SK-N-SH (cell line): ENCODE measurements at regions not wholly inside any gene's neighbourhood (a gene's known extent, or its start where the extent isn't known, plus 50 kb on each side); places are given as distances from the start of the nearest gene placed in this dataset.

Source experiments
- CTCF ChIA-PET: fragments of 300-600, 350-600 bp; formaldehyde crosslinking; extraction: SDS; loops from one replicate; lab custom pipeline; 2021; lab: Yijun Ruan, JAX
- POLR2A ChIA-PET: fragments of 350-600 bp; sonication (Branson Sonifier 250); formaldehyde crosslinking; extraction: SDS; loops from one replicate; lab custom pipeline; 2020; ENCODE audit warnings: antibody characterized with exemption, inconsistent platforms; lab: Yijun Ruan, JAX
- DNase-seq: peaks from one replicate; pipeline ENCODE4 v3.0.0; 2012
- H2AFZ ChIP-seq: fragments of 200-600 bp; sonication (generic); 2 replicates; pipeline ENCODE4 v1.8.1; 2016; ENCODE audit warnings: antibody characterized with exemption, mild to moderate bottlenecking, low read depth
- H3F3A ChIP-seq: fragments of 200-600 bp; sonication (generic); replicated peaks from 2 replicates; pipeline ENCODE3; 2016; ENCODE audit warnings: antibody characterized with exemption, mild to moderate bottlenecking; ENCODE audit not compliant: insufficient read depth
- H3K27ac ChIP-seq, 2 experiments: fragments of 200-500 bp in 1 of 2; fragments of 200-600 bp in 1 of 2; sonication (Bioruptor generic) in 1 of 2; sonication (generic), shearing (Covaris generic) in 1 of 2; 2 replicates each; pipeline versions ENCODE4 v1.5.1 to v1.6.1; 2014 to 2016; ENCODE audit warnings: low read depth in 2 of 2, inconsistent platforms in 1 of 2, low read length in 1 of 2, mild to moderate bottlenecking in 1 of 2, mixed read lengths in 1 of 2
- H3K27me3 ChIP-seq: fragments of 200-600 bp; sonication (generic), shearing (Covaris generic); 2 replicates; pipeline ENCODE4 v1.6.1; 2016; ENCODE audit warnings: mixed run types; ENCODE audit not compliant: insufficient read depth
- H3K36me3 ChIP-seq, 2 experiments: fragments of 200-500 bp in 1 of 2; fragments of 200-600 bp in 1 of 2; sonication (Bioruptor generic) in 1 of 2; sonication (generic) in 1 of 2; replicated peaks in 1 of 2; 2 replicates each; pipeline versions ENCODE3 to v1.5.1; 2014 to 2016; ENCODE audit warnings: low read length in 1 of 2, mild to moderate bottlenecking in 1 of 2; ENCODE audit not compliant: insufficient read depth in 2 of 2, control insufficient read depth in 1 of 2
- H3K4me1 ChIP-seq, 2 experiments: fragments of 200-500 bp in 1 of 2; fragments of 200-600 bp in 1 of 2; sonication (Bioruptor generic) in 1 of 2; sonication (generic), shearing (Covaris generic) in 1 of 2; 2 replicates each; pipeline versions ENCODE4 v1.5.1 to v1.6.1; 2014 to 2016; ENCODE audit warnings: low read depth in 1 of 2, low read length in 1 of 2, mixed run types in 1 of 2; ENCODE audit not compliant: insufficient read depth in 2 of 2, control insufficient read depth in 1 of 2
- H3K4me2 ChIP-seq: fragments of 200-600 bp; sonication (generic), shearing (Covaris generic); 2 replicates; pipeline ENCODE4 v1.6.1; 2017; ENCODE audit warnings: mixed run types
- H3K4me3 ChIP-seq, 2 experiments: fragments of 200-500 bp in 1 of 2; fragments of 200-600 bp in 1 of 2; sonication (Bioruptor generic) in 1 of 2; sonication (generic), shearing (Covaris generic) in 1 of 2; 2 replicates each; pipeline versions ENCODE4 v1.5.1 to v1.8.1; 2014 to 2016; ENCODE audit warnings: low read depth in 2 of 2, inconsistent platforms in 1 of 2, low read length in 1 of 2, mild to moderate bottlenecking in 1 of 2, mixed read lengths in 1 of 2, moderate library complexity in 1 of 2
- H3K79me2 ChIP-seq: fragments of 200-600 bp; sonication (generic); 2 replicates; pipeline ENCODE4 v1.8.1; 2017; ENCODE audit warnings: mild to moderate bottlenecking; ENCODE audit not compliant: insufficient read depth
- H3K9ac ChIP-seq: fragments of 200-600 bp; sonication (generic); 2 replicates; pipeline ENCODE4 v1.6.1; 2017; ENCODE audit warnings: mixed run types
- H3K9me2 ChIP-seq: fragments of 200-600 bp; sonication (generic); 2 replicates; pipeline ENCODE4 v1.6.1; 2017; ENCODE audit warnings: mixed run types
- H3K9me3 ChIP-seq: fragments of 200-600 bp; sonication (generic); 2 replicates; pipeline ENCODE4 v1.6.1; 2017; ENCODE audit warnings: mixed run types, mild to moderate bottlenecking, moderate library complexity
- H4K20me1 ChIP-seq: fragments of 200-600 bp; sonication (generic); 2 replicates; pipeline ENCODE4 v1.6.1; 2017; ENCODE audit warnings: mild to moderate bottlenecking, mixed run types; ENCODE audit not compliant: insufficient read depth
- ELF1 ChIP-seq: IDR thresholded peaks from 2 replicates; pipeline ENCODE4 v1.4.0; 2012
- FOSL2 ChIP-seq: IDR thresholded peaks from 2 replicates; pipeline ENCODE4 v1.4.0; 2012; ENCODE audit warnings: low read depth, mild to moderate bottlenecking, moderate library complexity, borderline replicate concordance
- FOXJ3 ChIP-seq: sonication (generic); formaldehyde crosslinking; IDR thresholded peaks from 2 replicates; pipeline ENCODE4 v1.5.1; 2020; ENCODE audit warnings: mild to moderate bottlenecking, missing genetic modification reagents
- GATA2 ChIP-seq: sonication (generic); formaldehyde crosslinking; IDR thresholded peaks from 2 replicates; pipeline ENCODE4 v1.5.0; 2020; ENCODE audit warnings: mild to moderate bottlenecking, missing genetic modification reagents
- IRF3 ChIP-seq: fragments of 150-350 bp; IDR thresholded peaks from 2 replicates; pipeline ENCODE4 v1.6.1; 2016; ENCODE audit warnings: mild to moderate bottlenecking, low read depth, low read length
- MEF2A ChIP-seq: IDR thresholded peaks from 2 replicates; pipeline ENCODE4 v1.4.0; 2012; ENCODE audit warnings: low read depth, borderline replicate concordance
- POLR2AphosphoS5 ChIP-seq: IDR thresholded peaks from 2 replicates; pipeline ENCODE4 v1.6.1; 2012; ENCODE audit warnings: low read depth, low read length
- RAD21 ChIP-seq: IDR thresholded peaks from 2 replicates; pipeline ENCODE4 v1.6.1; 2012; ENCODE audit warnings: mild to moderate bottlenecking, low read length
- RCOR1 ChIP-seq: fragments of 150-350 bp; IDR thresholded peaks from 2 replicates; pipeline ENCODE4 v1.6.1; 2017; ENCODE audit warnings: antibody characterized with exemption, low read length
- RXRA ChIP-seq: IDR thresholded peaks from 2 replicates; pipeline ENCODE4 v1.4.0; 2012; ENCODE audit warnings: low read depth, mild to moderate bottlenecking, borderline replicate concordance
- USF2 ChIP-seq: fragments of 150-350 bp; IDR thresholded peaks from 2 replicates; pipeline ENCODE4 v1.6.1; 2017; ENCODE audit warnings: antibody characterized with exemption, low read length, low read depth, borderline replicate concordance
- YY1 ChIP-seq: IDR thresholded peaks from 2 replicates; pipeline ENCODE4 v1.4.0; 2012; ENCODE audit warnings: low read depth, mild to moderate bottlenecking
- WGBS: methylation state at CpG from one replicate; pipeline ENCODE4 v1.1.6; 2017; ENCODE audit warnings: low lambda C conversion rate; 5-methylcytosine and 5-hydroxymethylcytosine counted together
- TF ChIP-seq, protein P1 (sequence below): fragments of 200-600 bp; sonication (generic); IDR thresholded peaks from 2 replicates; pipeline ENCODE4 v1.6.1; 2017; ENCODE audit warnings: antibody characterized with exemption, mild to moderate bottlenecking, moderate library complexity

DNA sequence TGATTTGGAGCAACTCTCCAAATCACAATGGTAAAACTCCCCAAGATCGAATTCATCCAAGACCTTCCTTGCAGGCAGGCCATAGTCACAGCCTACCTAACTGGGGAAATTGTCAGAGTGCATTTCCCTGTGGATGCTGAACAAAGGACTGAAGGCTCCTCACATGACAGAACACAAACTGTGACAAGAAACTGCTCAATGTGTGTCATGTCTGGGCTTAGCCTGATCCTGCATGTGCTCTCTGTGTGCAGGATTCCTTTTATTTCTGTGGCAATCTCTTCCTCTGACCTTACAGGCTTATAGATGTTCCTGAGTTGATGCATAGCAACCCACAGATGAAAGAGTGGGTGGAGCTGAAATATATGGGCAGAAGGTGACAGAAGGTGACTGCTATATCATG lies 465.8 kb downstream of the ICE1 start:
- peaks cover 0 to 3% of the 10 kb centered on the region in 2 experiments; a peak in 1 of 4 replicates for H3K4me1 ChIP-seq
- H3K9me2 ChIP-seq: no peaks in the 10 kb centered on the region
- no peak overlapping the region for H3K9ac ChIP-seq
- no peaks in the 10 kb centered on the region for H3F3A ChIP-seq
- H3K79me2 ChIP-seq: no peaks in the 10 kb centered on the region
- H3K27me3 ChIP-seq: no peaks in the 10 kb centered on the region
- WGBS: 11% methylated on average over 1 of the region's 1 CpG
- no peak overlapping the region for H2AFZ ChIP-seq
- no peaks in the 10 kb centered on the region for H3K9me3 ChIP-seq
- CTCF ChIA-PET: no interaction called here
- no peak overlapping the region for H3K27ac ChIP-seq
- DNase-seq: no peak
- no peaks in the 10 kb centered on the region for H3K36me3 ChIP-seq
- TF ChIP-seq MEF2A: no peak
- no peak for TF ChIP-seq RXRA
- TF ChIP-seq, protein P1, sequence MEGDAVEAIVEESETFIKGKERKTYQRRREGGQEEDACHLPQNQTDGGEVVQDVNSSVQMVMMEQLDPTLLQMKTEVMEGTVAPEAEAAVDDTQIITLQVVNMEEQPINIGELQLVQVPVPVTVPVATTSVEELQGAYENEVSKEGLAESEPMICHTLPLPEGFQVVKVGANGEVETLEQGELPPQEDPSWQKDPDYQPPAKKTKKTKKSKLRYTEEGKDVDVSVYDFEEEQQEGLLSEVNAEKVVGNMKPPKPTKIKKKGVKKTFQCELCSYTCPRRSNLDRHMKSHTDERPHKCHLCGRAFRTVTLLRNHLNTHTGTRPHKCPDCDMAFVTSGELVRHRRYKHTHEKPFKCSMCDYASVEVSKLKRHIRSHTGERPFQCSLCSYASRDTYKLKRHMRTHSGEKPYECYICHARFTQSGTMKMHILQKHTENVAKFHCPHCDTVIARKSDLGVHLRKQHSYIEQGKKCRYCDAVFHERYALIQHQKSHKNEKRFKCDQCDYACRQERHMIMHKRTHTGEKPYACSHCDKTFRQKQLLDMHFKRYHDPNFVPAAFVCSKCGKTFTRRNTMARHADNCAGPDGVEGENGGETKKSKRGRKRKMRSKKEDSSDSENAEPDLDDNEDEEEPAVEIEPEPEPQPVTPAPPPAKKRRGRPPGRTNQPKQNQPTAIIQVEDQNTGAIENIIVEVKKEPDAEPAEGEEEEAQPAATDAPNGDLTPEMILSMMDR: no peak
- TF ChIP-seq RCOR1: no peak
- TF ChIP-seq USF2: no peak
- TF ChIP-seq FOXJ3: no peak
- POLR2A ChIA-PET: no interaction called here
- no peak overlapping the region for H3K4me3 ChIP-seq
- H3K4me2 ChIP-seq: no peak overlapping the region
- no peaks in the 10 kb centered on the region for H4K20me1 ChIP-seq

- WGBS: 11% methylated on average over 3 of the region's 3 CpGs
- Histone ChIP-seq H3K9me2 (no peaks in the 10 kb centered on the region), H3K79me2 (no peaks in the 10 kb centered on the region), H3K27ac (no peak overlapping the region), H2AFZ (no peak overlapping the region), H3K27me3 (no peaks in the 10 kb centered on the region), H3K9me3 (no peaks in the 10 kb centered on the region), H3K4me3 (no peak overlapping the region), H3K4me1 (peaks cover 0 to 3% of the 10 kb centered on the region in 2 experiments; a peak in 1 of 4 replicates), H3K4me2 (no peak overlapping the region), H3K36me3 (no peaks in the 10 kb centered on the region), H3K9ac (no peak overlapping the region), H4K20me1 (no peaks in the 10 kb centered on the region), H3F3A (no peaks in the 10 kb centered on the region)
- ChIA-PET CTCF (no interaction called here), POLR2A (no interaction called here)
- TF ChIP-seq RAD21 (no peak), IRF3 (no peak), GATA2 (CRISPR knock-in tag) (no peak), ELF1 (no peak), YY1 (no peak), POLR2AphosphoS5 (no peak), FOXJ3 (no peak), FOSL2 (no peak)
- DNase-seq: no peak
These were observed 465.4 kb downstream of the ICE1 start for GRCh38 chr5:5887833-5888232.
